ENCODE measurements at regions not wholly inside any gene's neighbourhood (a gene's known extent, or its start where the extent isn't known, plus 50 kb on each side); places are given as distances from the start of the nearest gene placed in this dataset.

DNA sequence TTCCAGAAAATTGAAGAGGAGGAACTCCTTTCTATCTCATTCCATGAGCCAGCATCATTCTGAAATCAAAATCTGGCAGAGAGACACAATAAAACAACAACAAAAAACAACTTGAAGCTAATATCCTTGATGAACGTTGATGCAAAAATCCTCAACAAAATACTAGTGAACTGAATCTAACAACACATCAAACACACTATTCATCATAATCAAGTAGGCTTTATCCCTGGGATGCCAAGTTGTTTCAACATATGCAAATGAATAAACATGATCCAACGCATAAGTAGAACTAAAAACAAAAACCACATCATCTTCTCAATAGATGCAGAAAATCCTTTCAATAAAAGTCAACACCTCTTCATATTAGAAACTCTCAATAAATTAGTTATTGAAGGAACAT lies 335.3 kb upstream of the BRINP3 start:
- no peak for TF ChIP-seq EZH2 (IDR thresholded peaks at IDR 0.05; ENCODE audit: low read length, missing control alignments)
- TF ChIP-seq, protein P1, sequence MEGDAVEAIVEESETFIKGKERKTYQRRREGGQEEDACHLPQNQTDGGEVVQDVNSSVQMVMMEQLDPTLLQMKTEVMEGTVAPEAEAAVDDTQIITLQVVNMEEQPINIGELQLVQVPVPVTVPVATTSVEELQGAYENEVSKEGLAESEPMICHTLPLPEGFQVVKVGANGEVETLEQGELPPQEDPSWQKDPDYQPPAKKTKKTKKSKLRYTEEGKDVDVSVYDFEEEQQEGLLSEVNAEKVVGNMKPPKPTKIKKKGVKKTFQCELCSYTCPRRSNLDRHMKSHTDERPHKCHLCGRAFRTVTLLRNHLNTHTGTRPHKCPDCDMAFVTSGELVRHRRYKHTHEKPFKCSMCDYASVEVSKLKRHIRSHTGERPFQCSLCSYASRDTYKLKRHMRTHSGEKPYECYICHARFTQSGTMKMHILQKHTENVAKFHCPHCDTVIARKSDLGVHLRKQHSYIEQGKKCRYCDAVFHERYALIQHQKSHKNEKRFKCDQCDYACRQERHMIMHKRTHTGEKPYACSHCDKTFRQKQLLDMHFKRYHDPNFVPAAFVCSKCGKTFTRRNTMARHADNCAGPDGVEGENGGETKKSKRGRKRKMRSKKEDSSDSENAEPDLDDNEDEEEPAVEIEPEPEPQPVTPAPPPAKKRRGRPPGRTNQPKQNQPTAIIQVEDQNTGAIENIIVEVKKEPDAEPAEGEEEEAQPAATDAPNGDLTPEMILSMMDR (conservative IDR thresholded peaks at IDR 0.05 in 1 of 2, IDR thresholded peaks at IDR 0.05 in 1 of 2; ENCODE audit: low read depth in 1 of 2, low read length in 2 of 2) = no peak

Data from fibroblast of lung (primary cell).